GM13976 (cell line): ENCODE measurements at regions not wholly inside any gene's neighbourhood (a gene's known extent, or its start where the extent isn't known, plus 50 kb on each side); places are given as distances from the start of the nearest gene placed in this dataset.
"Not testable (repeated sequence)": the region's sequence is repeated elsewhere in the genome, so short reads cannot be mapped to it uniquely, and the experiment has no call there.

Source experiments
- DNase-seq: peaks from one replicate; pipeline ENCODE4 v3.0.0; 2012; ENCODE audit warnings: low spot score
- CTCF ChIP-seq: IDR thresholded peaks from 2 replicates; pipeline ENCODE4 v1.5.1; 2012; ENCODE audit warnings: borderline replicate concordance, mild to moderate bottlenecking; ENCODE audit not compliant: insufficient read depth; ENCODE audit errors: extremely low read depth, missing control alignments, control extremely low read depth
- in situ Hi-C: fragments of 300-500 bp; cut with MboI; formaldehyde crosslinking; loops from one replicate; pipeline ENCODE4 v1.12.0; 2022; ENCODE audit warnings: low sequenced_read_pairs, mixed read lengths, inconsistent platforms; ENCODE audit not compliant: unreplicated experiment

- in situ Hi-C loops = no loop called here
- no peak for DNase-seq
- no peak for TF ChIP-seq CTCF
Measured at GRCh38 chr1:38730511-38731397, 128.8 kb downstream of the RRAGC start.

GRCh38 chr1:38728585-38728908 is 131.0 kb downstream of the RRAGC start:
- in situ Hi-C loops = no loop called here
- no peak for TF ChIP-seq CTCF
- DNase-seq = no peak

GRCh38 chr1:38727684-38728584 is 131.6 kb downstream of the RRAGC start:
- in situ Hi-C loops = no loop called here
- no peak for TF ChIP-seq CTCF
- no peak for DNase-seq

GRCh38 chr1:38725321-38725961 is 134.1 kb downstream of the RRAGC start:
- DNase-seq, in situ Hi-C loops: not testable (repeated sequence)

DNA sequence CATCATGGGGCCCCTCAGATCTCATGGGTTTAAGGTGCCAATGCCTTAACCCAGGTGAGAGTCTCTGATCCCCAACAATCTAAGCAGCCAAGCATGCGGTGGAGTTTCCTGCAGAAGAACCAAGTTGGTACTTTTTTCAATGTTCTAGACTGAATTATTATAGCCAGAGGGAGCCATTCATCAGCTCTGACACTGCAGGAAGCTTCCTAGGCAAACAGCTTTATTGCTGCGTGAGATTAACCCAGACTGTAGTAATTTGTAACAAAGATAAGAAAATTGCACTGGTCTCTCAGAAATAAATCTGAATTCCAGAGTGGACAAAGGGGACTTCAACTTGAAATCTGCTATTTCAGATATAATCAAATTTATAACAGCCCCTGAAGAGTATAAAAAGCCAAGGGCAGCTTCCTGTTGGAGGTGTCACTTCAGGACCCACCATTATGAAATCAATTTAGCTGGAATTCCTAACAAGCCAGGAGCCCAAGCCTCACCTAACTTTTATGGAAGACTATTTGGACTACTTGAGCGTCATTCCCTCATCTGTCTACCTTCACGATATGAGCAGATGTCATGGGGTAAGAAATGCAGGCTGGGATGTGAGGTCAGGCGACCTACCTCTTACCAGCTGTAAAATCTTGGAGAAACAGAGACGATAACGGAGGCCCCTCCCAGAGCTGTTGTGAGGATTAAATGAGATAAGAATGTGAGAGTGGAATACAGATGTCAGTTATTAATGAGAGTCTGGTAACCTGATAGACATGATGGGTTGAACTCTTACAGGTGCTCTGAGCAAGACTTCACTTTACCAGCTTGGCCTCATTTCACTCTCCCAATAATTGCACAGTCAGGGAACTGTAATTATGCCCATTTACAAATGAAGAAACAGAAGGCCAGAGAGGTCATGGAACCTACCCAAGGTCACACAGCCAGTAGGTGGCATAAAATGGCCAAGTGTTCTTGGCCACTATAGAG is 135.1 kb downstream of the RRAGC start:
- no peak for DNase-seq
- in situ Hi-C loops = no loop called here
- no peak for TF ChIP-seq CTCF

- no peak for TF ChIP-seq CTCF
- no peak for DNase-seq
- in situ Hi-C loops = no loop called here
Measured at GRCh38 chr1:38721816-38722215, 137.8 kb downstream of the RRAGC start.
